Aorta (tissue), 5 donors: ENCODE measurements at regions not wholly inside any gene's neighbourhood (a gene's known extent, or its start where the extent isn't known, plus 50 kb on each side); places are given as distances from the start of the nearest gene placed in this dataset.

Experiments
- ATAC-seq: fragments of 200-7000 bp; cut with Tn5 transposase; one replicate; pipeline ENCODE4 v1.9.1; 2022; ENCODE audit warnings: moderate library complexity; ENCODE audit not compliant: low FRiP score
- DNase-seq, 2 donors: peaks; one replicate each; pipeline ENCODE4 v3.0.0-alpha.2; 2020
- H3K27ac ChIP-seq, 2 donors: one replicate each; pipeline ENCODE4 v1.5.1; 2013; ENCODE audit warnings: low read length in 2 of 2, mild to moderate bottlenecking in 2 of 2, moderate library complexity in 2 of 2, control low read depth in 1 of 2, inconsistent platforms in 1 of 2, low read depth in 1 of 2
- H3K27me3 ChIP-seq, 2 donors: one replicate each; pipeline ENCODE4 v1.6.1; 2013; ENCODE audit warnings: control low read depth in 1 of 2, low read length in 1 of 2, mild to moderate bottlenecking in 1 of 2, moderate library complexity in 1 of 2; ENCODE audit not compliant: insufficient read depth in 2 of 2, control insufficient read depth in 1 of 2
- H3K36me3 ChIP-seq, 2 donors: one replicate each; pipeline ENCODE4 v1.6.1; 2013; ENCODE audit warnings: control low read depth in 1 of 2, low read length in 1 of 2, mild to moderate bottlenecking in 1 of 2; ENCODE audit not compliant: insufficient read depth in 2 of 2, control insufficient read depth in 1 of 2
- H3K4me1 ChIP-seq, 2 donors: one replicate each; pipeline ENCODE4 v1.6.1; 2013; ENCODE audit warnings: low read length in 2 of 2, control low read depth in 1 of 2, mild to moderate bottlenecking in 1 of 2, moderate library complexity in 1 of 2; ENCODE audit not compliant: insufficient read depth in 2 of 2, control insufficient read depth in 1 of 2
- H3K4me3 ChIP-seq, 2 donors: one replicate each; pipeline ENCODE4 v1.5.1; 2013; ENCODE audit warnings: low read length in 2 of 2, control low read depth in 1 of 2, mild to moderate bottlenecking in 1 of 2
- H3K9me3 ChIP-seq: one replicate; pipeline ENCODE4 v1.6.1; 2013; ENCODE audit warnings: mild to moderate bottlenecking, low read length; ENCODE audit not compliant: control insufficient read depth
- WGBS, 2 donors: extraction: QIAGEN DNeasy Blood & Tissue Kit; methylation state at CpG; one replicate each; pipeline ENCODE4 v1.1.7; 2013; 5-methylcytosine and 5-hydroxymethylcytosine counted together
- intact Hi-C, 2 donors: fragments of 100-400 bp; cut with DNase I; formaldehyde crosslinking; loops; one replicate each; pipeline versions ENCODE4 v1.14.2 to v1.15.0; 2022
- donor health status: healthy with polysubstance abuse.
- donor health status: Bipolar disorder and iron deficiency.
- donor health status: DM: no; HTN: no; CAD: no.
- donor health status: DM: no; HTN: no; CAD: no.
- donor health status: DM: yes; HTN: yes; CAD: no.

DNA sequence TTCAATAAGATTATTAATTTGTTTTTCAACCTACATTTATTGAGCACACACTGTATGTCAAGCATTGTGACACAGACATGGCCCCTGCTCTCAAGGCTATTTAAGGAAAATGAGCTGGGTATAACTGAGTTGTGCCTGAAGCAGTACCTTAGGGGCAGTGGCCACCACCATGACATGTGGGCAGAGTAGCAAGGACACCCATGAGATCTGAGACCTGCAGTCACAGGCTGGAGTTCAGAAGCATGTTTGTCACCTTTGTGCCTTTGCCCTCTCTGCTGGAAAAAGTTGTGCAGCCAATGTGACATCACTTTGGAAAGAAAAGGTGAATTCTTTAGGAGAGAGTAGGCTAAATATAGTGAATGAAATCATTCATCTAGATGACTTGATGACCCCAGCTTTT, 501.3 kb downstream of the BCOR start:
- Histone ChIP-seq H3K27me3 (no peaks in the 10 kb centered on the region), H3K9me3 (no peaks in the 10 kb centered on the region), H3K4me1 (no peaks in the 10 kb centered on the region), H3K36me3 (no peaks in the 10 kb centered on the region), H3K4me3 (no peak overlapping the region), H3K27ac (no peak overlapping the region)
- ATAC-seq (no peak), DNase-seq (no peak)
- intact Hi-C loops = no loop called here

DNA sequence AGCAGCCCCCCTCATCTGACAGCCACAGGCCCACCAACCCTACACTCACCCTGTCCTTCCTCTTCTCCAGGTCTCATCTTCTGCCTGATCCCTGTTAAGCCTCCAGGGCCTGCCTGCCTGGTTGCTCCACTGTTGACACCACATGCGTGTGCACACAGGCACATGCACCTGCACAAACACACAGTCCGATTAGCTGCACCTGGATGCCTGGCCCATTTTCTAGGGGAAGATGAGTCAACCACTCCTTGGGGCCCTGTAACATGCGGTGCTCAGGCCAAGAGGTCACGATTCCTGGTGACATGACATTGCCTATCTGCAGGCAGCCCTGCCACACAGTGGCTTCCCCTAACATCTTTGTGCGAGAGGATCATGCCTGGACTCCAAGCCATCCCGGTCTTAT, 498.4 kb downstream of the BCOR start:
- ATAC-seq = no peak
- no peak overlapping the region for H3K4me3 ChIP-seq
- H3K27ac ChIP-seq = no peak overlapping the region
- no peaks in the 10 kb centered on the region for H3K4me1 ChIP-seq
- no peaks in the 10 kb centered on the region for H3K27me3 ChIP-seq
- 89 to 95% methylated on average over 6 of the region's 6 CpGs for WGBS, 2 donors
- H3K36me3 ChIP-seq = no peaks in the 10 kb centered on the region
- DNase-seq = no peak
- intact Hi-C loops = no loop called here
- H3K9me3 ChIP-seq = no peaks in the 10 kb centered on the region

DNA sequence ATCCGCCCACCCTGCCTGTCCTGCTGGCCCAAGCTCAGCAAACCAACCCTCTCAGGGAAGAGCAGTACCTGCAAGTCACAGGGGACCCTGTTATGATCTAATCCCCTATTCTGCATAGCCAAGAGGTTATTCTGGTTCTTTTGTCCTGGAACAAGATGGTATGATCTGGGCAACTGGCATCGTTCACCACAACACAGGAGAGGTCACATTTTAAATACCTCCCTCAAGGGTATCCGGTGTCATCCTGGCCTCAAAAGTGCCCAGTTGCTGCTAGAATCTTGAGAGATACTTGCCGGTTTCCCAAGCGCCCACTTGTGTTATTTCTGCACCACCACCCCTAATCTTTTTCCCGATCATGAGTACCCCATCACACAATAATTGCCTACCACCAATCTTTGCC, 497.5 kb downstream of the BCOR start:
- no peaks in the 10 kb centered on the region for H3K27me3 ChIP-seq
- no peaks in the 10 kb centered on the region for H3K9me3 ChIP-seq
- 81 to 97% methylated on average over 6 of the region's 6 CpGs for WGBS, 2 donors
- H3K36me3 ChIP-seq = no peaks in the 10 kb centered on the region
- no peak for ATAC-seq
- no peak overlapping the region for H3K4me3 ChIP-seq
- H3K4me1 ChIP-seq = no peaks in the 10 kb centered on the region
- no peak overlapping the region for H3K27ac ChIP-seq
- no peak for DNase-seq
- intact Hi-C loops = no loop called here

DNA sequence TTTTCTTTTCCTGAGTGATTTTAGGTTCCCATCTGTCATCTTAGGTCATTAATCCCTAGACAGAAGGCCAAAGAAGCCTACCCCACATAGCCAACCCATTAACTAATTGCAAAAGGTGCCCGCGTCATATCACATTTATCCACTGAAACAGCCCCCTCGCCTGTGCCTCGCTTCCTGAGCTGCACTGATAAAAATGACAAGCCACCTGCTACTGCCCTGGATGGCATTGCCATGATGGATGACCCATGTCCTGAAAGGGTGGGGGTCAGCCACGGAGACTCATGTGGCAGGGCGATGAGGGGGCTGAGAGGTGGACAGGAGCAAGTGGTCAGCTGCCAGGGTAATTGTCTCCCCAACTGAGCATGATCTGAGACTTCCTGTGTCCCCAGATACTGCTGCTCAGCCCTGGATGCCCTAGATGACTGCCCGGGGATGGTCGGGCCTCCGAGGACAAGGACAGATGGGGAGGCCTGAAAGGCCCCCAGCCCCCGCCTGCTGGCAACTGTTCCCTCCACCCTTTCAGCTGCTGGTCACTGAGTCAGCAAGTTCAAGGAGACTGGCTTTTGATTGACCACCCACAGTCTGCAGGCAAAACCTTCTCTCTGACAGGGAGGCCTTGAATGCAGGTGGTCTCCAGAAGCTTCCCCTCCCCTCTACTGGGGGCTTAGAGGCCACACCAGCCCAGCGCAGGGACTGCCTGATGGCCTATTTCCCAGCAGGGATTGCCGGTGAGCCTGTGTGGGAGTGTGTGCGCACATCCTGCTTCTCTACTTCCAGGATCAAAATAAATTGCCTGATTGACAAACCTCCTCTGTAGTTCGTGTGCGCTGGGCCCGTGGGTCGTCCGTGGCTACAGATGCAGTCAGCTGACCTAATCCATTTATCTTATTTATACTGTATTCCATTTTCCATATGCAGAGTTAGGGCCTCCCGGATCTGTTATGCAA, 496.3 kb downstream of the BCOR start:
- WGBS, 2 donors = 68 to 87% methylated on average over 17 to 18 of the region's 19 CpGs
- Histone ChIP-seq H3K9me3 (no peaks in the 10 kb centered on the region), H3K36me3 (no peaks in the 10 kb centered on the region), H3K27ac (no peak overlapping the region), H3K4me3 (no peak overlapping the region), H3K4me1 (no peaks in the 10 kb centered on the region), H3K27me3 (no peaks in the 10 kb centered on the region)
- DNase-seq = no peak
- no peak for ATAC-seq
- intact Hi-C loops = no loop called here

DNA sequence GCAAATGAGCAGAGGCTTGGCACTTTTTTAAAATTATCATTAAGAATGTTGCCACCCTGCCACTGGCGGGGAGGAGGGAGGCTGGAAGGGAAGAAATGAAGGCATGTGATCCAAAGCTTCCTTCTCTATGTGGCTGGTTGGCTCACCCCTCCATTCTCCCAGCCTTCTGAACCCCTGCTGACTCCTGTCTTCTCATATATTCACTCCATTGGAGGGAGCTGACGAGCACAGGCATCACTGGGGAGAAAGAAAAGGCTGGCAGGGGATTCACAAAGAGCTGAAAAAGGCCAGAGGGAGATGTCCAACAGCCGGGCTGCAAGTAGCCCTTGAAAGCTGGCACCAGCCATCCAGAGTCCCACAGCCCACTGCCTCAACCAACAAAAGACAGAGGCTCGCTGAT, 495.6 kb downstream of the BCOR start:
- Histone ChIP-seq H3K36me3 (no peaks in the 10 kb centered on the region), H3K4me1 (no peaks in the 10 kb centered on the region), H3K4me3 (no peak overlapping the region), H3K27me3 (no peaks in the 10 kb centered on the region), H3K27ac (no peak overlapping the region), H3K9me3 (no peaks in the 10 kb centered on the region)
- DNase-seq (no peak), ATAC-seq (no peak)
- intact Hi-C loops = no loop called here
- 73 to 89% methylated on average over 4 of the region's 4 CpGs for WGBS, 2 donors

DNA sequence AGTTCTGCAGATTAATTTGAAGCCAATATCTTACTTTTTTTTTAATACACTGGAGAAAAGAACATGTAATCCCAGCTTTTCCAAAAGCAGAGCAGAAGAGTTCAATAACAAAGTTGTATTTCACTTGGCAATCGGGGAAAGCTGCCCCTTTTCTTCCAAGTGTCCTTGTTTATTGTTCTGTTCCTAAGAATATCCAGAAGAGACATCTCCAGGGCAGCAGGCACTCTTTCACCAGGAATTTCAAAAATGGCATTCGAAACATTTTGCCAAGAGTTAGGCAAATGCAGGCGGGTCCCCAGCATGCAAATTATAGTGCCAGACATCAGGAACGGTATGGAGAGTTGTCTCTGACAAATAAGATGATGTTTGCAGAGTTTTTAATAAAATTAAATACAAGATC, 494.5 kb downstream of the BCOR start:
- no peaks in the 10 kb centered on the region for H3K9me3 ChIP-seq
- H3K27ac ChIP-seq = no peak overlapping the region
- ATAC-seq (no peak), DNase-seq (no peak)
- H3K4me1 ChIP-seq = no peaks in the 10 kb centered on the region
- no peak overlapping the region for H3K4me3 ChIP-seq
- H3K27me3 ChIP-seq = no peaks in the 10 kb centered on the region
- intact Hi-C loops = no loop called here
- 16 to 24% methylated on average over 4 of the region's 4 CpGs for WGBS, 2 donors
- H3K36me3 ChIP-seq = no peaks in the 10 kb centered on the region

DNA sequence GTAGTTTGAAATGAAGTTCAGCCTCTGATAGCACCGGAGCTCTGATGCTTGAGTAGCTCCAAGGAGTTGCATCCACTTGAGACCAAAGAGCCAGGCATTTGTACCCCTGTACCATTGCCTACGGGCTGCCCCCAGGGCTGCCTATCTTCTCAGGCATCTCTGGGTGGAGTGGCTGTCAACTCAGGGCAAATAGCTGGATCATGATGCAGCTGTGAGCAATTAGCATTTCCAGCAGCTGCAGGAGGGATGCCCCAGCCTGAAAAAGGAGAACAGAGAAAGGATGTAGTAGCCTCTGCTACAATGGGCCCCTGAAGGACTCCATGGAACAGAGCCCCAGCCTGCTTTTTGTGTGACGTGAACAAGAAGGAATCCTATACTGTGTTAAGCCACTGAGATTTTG, 492.6 kb downstream of the BCOR start:
- Histone ChIP-seq H3K9me3 (no peaks in the 10 kb centered on the region), H3K4me1 (no peaks in the 10 kb centered on the region), H3K4me3 (no peak overlapping the region), H3K36me3 (no peaks in the 10 kb centered on the region), H3K27me3 (no peaks in the 10 kb centered on the region), H3K27ac (no peak overlapping the region)
- ATAC-seq (no peak), DNase-seq (no peak)
- WGBS, 2 donors = 69 to 89% methylated on average over 3 of the region's 3 CpGs
- intact Hi-C loops = no loop called here

DNA sequence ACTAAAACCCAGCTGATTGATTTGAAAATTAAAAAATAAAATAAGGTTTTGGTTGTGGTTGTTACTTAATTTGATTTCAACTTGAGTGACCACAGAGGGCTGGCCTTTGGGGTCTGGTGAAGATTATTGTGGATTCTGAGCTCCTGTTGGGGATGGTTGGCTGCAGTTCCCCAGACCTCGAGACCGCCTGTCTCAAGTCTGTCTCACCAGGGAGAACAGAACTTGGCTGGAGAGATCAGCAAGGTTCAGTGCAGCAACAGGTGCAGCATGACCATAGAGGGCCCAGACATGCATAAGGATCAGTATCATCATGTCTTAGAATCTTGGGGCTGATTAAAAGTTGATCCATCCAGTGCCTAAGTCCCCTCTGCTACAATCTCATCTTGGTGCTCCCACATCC, 491.9 kb downstream of the BCOR start:
- no peak overlapping the region for H3K27ac ChIP-seq
- ATAC-seq (no peak), DNase-seq (no peak)
- no peaks in the 10 kb centered on the region for H3K9me3 ChIP-seq
- H3K36me3 ChIP-seq = no peaks in the 10 kb centered on the region
- intact Hi-C loops = no loop called here
- H3K4me1 ChIP-seq = no peaks in the 10 kb centered on the region
- no peak overlapping the region for H3K4me3 ChIP-seq
- WGBS, 2 donors = 94 to 95% methylated on average over 2 of the region's 2 CpGs
- no peaks in the 10 kb centered on the region for H3K27me3 ChIP-seq

DNA sequence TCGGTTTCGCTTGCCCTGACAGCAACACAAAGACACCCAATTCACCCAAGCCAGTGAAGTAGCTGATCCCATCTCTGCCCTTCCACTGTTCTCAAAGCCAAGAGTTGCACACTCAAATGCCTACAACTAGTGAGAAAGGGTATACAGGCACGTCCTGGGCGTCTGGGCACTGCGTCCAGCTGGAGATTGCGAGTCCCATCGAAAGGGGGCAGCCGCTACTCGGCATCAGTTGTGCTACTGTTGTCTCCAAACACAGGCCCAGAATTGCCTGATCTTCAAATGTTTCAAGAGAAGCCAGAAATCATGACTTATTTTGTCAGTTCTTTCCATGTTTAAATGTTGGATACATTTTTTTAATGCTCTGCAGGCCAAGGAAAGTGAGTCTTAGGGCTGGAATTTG, 487.8 kb downstream of the BCOR start:
- no peaks in the 10 kb centered on the region for H3K27me3 ChIP-seq
- no peaks in the 10 kb centered on the region for H3K9me3 ChIP-seq
- WGBS, 2 donors = 56 to 80% methylated on average over 9 of the region's 9 CpGs
- intact Hi-C loops = loop anchor here in 1 of 2 donors (2.0 kb wide), 1 partner anchor 35 kb away; no protein-coding TSS in a partner anchor
- DNase-seq (no peak), ATAC-seq (no peak)
- no peak overlapping the region for H3K27ac ChIP-seq
- no peaks in the 10 kb centered on the region for H3K4me1 ChIP-seq
- no peak overlapping the region for H3K4me3 ChIP-seq
- H3K36me3 ChIP-seq = no peaks in the 10 kb centered on the region
